Mesendoderm (in vitro differentiated cells): ENCODE measurements at regions not wholly inside any gene's neighbourhood (a gene's known extent, or its start where the extent isn't known, plus 50 kb on each side); places are given as distances from the start of the nearest gene placed in this dataset.

Experiments
- DNase-seq: peaks from one replicate; pipeline ENCODE4 v3.0.0; 2013
- H2AK5ac ChIP-seq: 2 replicates; pipeline ENCODE4 v1.6.1; 2013; ENCODE audit warnings: low read length, inconsistent platforms
- H2BK120ac ChIP-seq: 2 replicates; pipeline ENCODE4 v1.6.1; 2013; ENCODE audit warnings: low read depth, mild to moderate bottlenecking, low read length, moderate library complexity, mixed read lengths
- H2BK15ac ChIP-seq: replicated peaks from 2 replicates; pipeline ENCODE4 v1.6.1; 2013; ENCODE audit warnings: low read depth, mild to moderate bottlenecking, moderate library complexity
- H2BK5ac ChIP-seq: 2 replicates; pipeline ENCODE4 v1.6.1; 2013; ENCODE audit warnings: low read length, inconsistent platforms
- H3K18ac ChIP-seq: 2 replicates; pipeline ENCODE4 v1.6.1; 2013; ENCODE audit warnings: mild to moderate bottlenecking, low read length, mixed read lengths
- H3K23ac ChIP-seq: one replicate; pipeline ENCODE4 v1.6.1; 2013; ENCODE audit warnings: low read length
- H3K27ac ChIP-seq: 2 replicates; pipeline ENCODE4 v1.5.1; 2013; ENCODE audit warnings: low read depth, mild to moderate bottlenecking, inconsistent platforms, low read length, moderate library complexity
- H3K27me3 ChIP-seq: 2 replicates; pipeline ENCODE4 v1.6.1; 2013; ENCODE audit warnings: low read length, control low read depth, mild to moderate bottlenecking, inconsistent platforms; ENCODE audit not compliant: insufficient read depth, poor library complexity
- H3K36me3 ChIP-seq: 2 replicates; pipeline ENCODE4 v1.6.1; 2013; ENCODE audit warnings: low read length, inconsistent platforms; ENCODE audit not compliant: control insufficient read depth, insufficient read depth
- H3K4ac ChIP-seq: one replicate; pipeline ENCODE4 v1.6.1; 2013; ENCODE audit warnings: low read depth, mild to moderate bottlenecking, low read length, moderate library complexity
- H3K4me1 ChIP-seq: 2 replicates; pipeline ENCODE4 v1.6.1; 2013; ENCODE audit warnings: low read depth, low read length, inconsistent platforms; ENCODE audit not compliant: control insufficient read depth
- H3K4me2 ChIP-seq: 2 replicates; pipeline ENCODE4 v1.6.1; 2013; ENCODE audit warnings: low read length
- H3K4me3 ChIP-seq: 2 replicates; pipeline ENCODE4 v1.5.1; 2013; ENCODE audit warnings: mild to moderate bottlenecking, low read length
- H3K56ac ChIP-seq: one replicate; pipeline ENCODE4 v1.6.1; 2013; ENCODE audit warnings: low read length
- H3K79me1 ChIP-seq: 2 replicates; pipeline ENCODE4 v1.6.1; 2013; ENCODE audit warnings: low read length, inconsistent platforms
- H3K79me2 ChIP-seq: 2 replicates; pipeline ENCODE4 v1.6.1; 2013; ENCODE audit warnings: mild to moderate bottlenecking, low read length; ENCODE audit not compliant: control insufficient read depth, insufficient read depth
- H3K9ac ChIP-seq: 2 replicates; pipeline ENCODE4 v1.6.1; 2013; ENCODE audit warnings: low read length, inconsistent platforms
- H4K5ac ChIP-seq: one replicate; pipeline ENCODE4 v1.6.1; 2013; ENCODE audit warnings: low read length
- H4K8ac ChIP-seq: one replicate; pipeline ENCODE4 v1.6.1; 2013; ENCODE audit warnings: low read depth, mild to moderate bottlenecking, control low read depth, low read length, moderate library complexity
- WGBS: extraction: QIAGEN DNeasy Blood & Tissue Kit; methylation state at CpG from one replicate; pipeline ENCODE4 v1.1.7; 2013; ENCODE audit warnings: low lambda C conversion rate, missing lambda C conversion rate; ENCODE audit not compliant: insufficient coverage; ENCODE audit errors: extremely low coverage; 5-methylcytosine and 5-hydroxymethylcytosine counted together

GRCh38 chr14:71776471-71777360, 155.5 kb upstream of the RGS6 start:
- no peak overlapping the region for H3K9ac ChIP-seq
- H3K56ac ChIP-seq, result peak overlapping the region; percentile 2
- H2BK120ac ChIP-seq, result peak overlapping the region; percentile 69
- peak overlapping the region; percentile 22 for H3K18ac ChIP-seq
- H3K4me1 ChIP-seq, result peaks cover 7% of the 10 kb centered on the region
- no peak overlapping the region for H3K4me3 ChIP-seq
- no peaks in the 10 kb centered on the region for H3K79me2 ChIP-seq
- peak overlapping the region; percentile 21 for H2BK5ac ChIP-seq
- H4K8ac ChIP-seq, result no peak overlapping the region
- DNase-seq, result peak; percentile 80
- H3K4me2 ChIP-seq, result no peak overlapping the region
- WGBS, result no CpG with 5 or more reads among the region's 10 CpGs
- H3K27me3 ChIP-seq, result no peaks in the 10 kb centered on the region
- no peak overlapping the region for H2BK15ac ChIP-seq
- no peaks in the 10 kb centered on the region for H3K36me3 ChIP-seq
- H3K79me1 ChIP-seq, result no peaks in the 10 kb centered on the region
- no peak overlapping the region for H4K5ac ChIP-seq
- no peak overlapping the region for H2AK5ac ChIP-seq
- H3K23ac ChIP-seq, result no peak overlapping the region
- no peak overlapping the region for H3K4ac ChIP-seq
- H3K27ac ChIP-seq, result peak overlapping the region; percentile 90

GRCh38 chr14:71780075-71780474, 152.2 kb upstream of the RGS6 start:
- Histone ChIP-seq H3K4me2 (no peak overlapping the region), H3K4ac (no peak overlapping the region), H3K56ac (no peak overlapping the region), H3K79me1 (no peaks in the 10 kb centered on the region), H2BK15ac (no peak overlapping the region), H3K79me2 (no peaks in the 10 kb centered on the region), H2AK5ac (no peak overlapping the region), H3K4me1 (peaks cover 5% of the 10 kb centered on the region), H3K36me3 (no peaks in the 10 kb centered on the region), H2BK120ac (no peak overlapping the region), H3K4me3 (no peak overlapping the region), H4K5ac (no peak overlapping the region), H4K8ac (no peak overlapping the region), H3K18ac (no peak overlapping the region), H3K9ac (no peak overlapping the region), H3K27ac (no peak overlapping the region), H2BK5ac (no peak overlapping the region), H3K23ac (no peak overlapping the region), H3K27me3 (no peaks in the 10 kb centered on the region)
- no CpG with 5 or more reads among the region's 2 CpGs for WGBS
- no peak for DNase-seq

- Histone ChIP-seq H3K79me1 (no peaks in the 10 kb centered on the region), H4K8ac (no peak overlapping the region), H3K18ac (no peak overlapping the region), H3K27me3 (no peaks in the 10 kb centered on the region), H2BK5ac (no peak overlapping the region), H3K27ac (no peak overlapping the region), H3K23ac (no peak overlapping the region), H2BK15ac (no peak overlapping the region), H3K4ac (no peak overlapping the region), H3K4me2 (no peak overlapping the region), H3K4me1 (peaks cover 5% of the 10 kb centered on the region), H3K79me2 (no peaks in the 10 kb centered on the region), H2BK120ac (peak overlapping the region; percentile 23), H3K56ac (no peak overlapping the region), H2AK5ac (no peak overlapping the region), H3K36me3 (no peaks in the 10 kb centered on the region), H4K5ac (no peak overlapping the region), H3K9ac (no peak overlapping the region), H3K4me3 (no peak overlapping the region)
- WGBS, result no CpG with 5 or more reads among the region's 3 CpGs
- DNase-seq, result no peak
Measured at GRCh38 chr14:71780822-71781221, 151.4 kb upstream of the RGS6 start.

GRCh38 chr14:71783088-71783487, 149.1 kb upstream of the RGS6 start:
- Histone ChIP-seq H4K5ac (no peak overlapping the region), H2BK15ac (no peak overlapping the region), H3K4me2 (no peak overlapping the region), H2BK120ac (no peak overlapping the region), H3K27ac (no peak overlapping the region), H3K23ac (no peak overlapping the region), H3K79me1 (no peaks in the 10 kb centered on the region), H3K56ac (no peak overlapping the region), H3K27me3 (no peaks in the 10 kb centered on the region), H4K8ac (no peak overlapping the region), H3K79me2 (no peaks in the 10 kb centered on the region), H3K4me3 (no peak overlapping the region), H3K36me3 (no peaks in the 10 kb centered on the region), H3K18ac (no peak overlapping the region), H3K4me1 (no peaks in the 10 kb centered on the region), H2AK5ac (no peak overlapping the region), H3K9ac (no peak overlapping the region), H2BK5ac (no peak overlapping the region), H3K4ac (peak overlapping the region; percentile 10)
- no peak for DNase-seq
- no CpG with 5 or more reads among the region's 4 CpGs for WGBS

- no peak overlapping the region for H2BK5ac ChIP-seq
- no peak overlapping the region for H3K27ac ChIP-seq
- H3K4me2 ChIP-seq, result no peak overlapping the region
- no peak overlapping the region for H4K8ac ChIP-seq
- no CpG with 5 or more reads among the region's 4 CpGs for WGBS
- H3K56ac ChIP-seq, result no peak overlapping the region
- no peak overlapping the region for H2AK5ac ChIP-seq
- no peak overlapping the region for H3K4ac ChIP-seq
- H3K79me1 ChIP-seq, result no peaks in the 10 kb centered on the region
- no peak overlapping the region for H3K4me3 ChIP-seq
- H3K4me1 ChIP-seq, result no peaks in the 10 kb centered on the region
- H3K36me3 ChIP-seq, result no peaks in the 10 kb centered on the region
- H3K9ac ChIP-seq, result no peak overlapping the region
- H2BK120ac ChIP-seq, result no peak overlapping the region
- H3K27me3 ChIP-seq, result no peaks in the 10 kb centered on the region
- H3K18ac ChIP-seq, result no peak overlapping the region
- H3K23ac ChIP-seq, result no peak overlapping the region
- no peak overlapping the region for H4K5ac ChIP-seq
- H2BK15ac ChIP-seq, result no peak overlapping the region
- no peaks in the 10 kb centered on the region for H3K79me2 ChIP-seq
- DNase-seq, result no peak
Measured at GRCh38 chr14:71783786-71784185, 148.4 kb upstream of the RGS6 start.

- Histone ChIP-seq H2BK120ac (no peak overlapping the region), H2AK5ac (no peak overlapping the region), H2BK5ac (no peak overlapping the region), H3K27ac (no peak overlapping the region), H3K4me3 (no peak overlapping the region), H3K79me1 (no peaks in the 10 kb centered on the region), H3K36me3 (no peaks in the 10 kb centered on the region), H3K18ac (no peak overlapping the region), H3K4me1 (no peaks in the 10 kb centered on the region), H2BK15ac (no peak overlapping the region), H3K4me2 (no peak overlapping the region), H4K5ac (no peak overlapping the region), H3K27me3 (no peaks in the 10 kb centered on the region), H3K4ac (no peak overlapping the region), H4K8ac (no peak overlapping the region), H3K79me2 (no peaks in the 10 kb centered on the region), H3K56ac (no peak overlapping the region), H3K23ac (no peak overlapping the region), H3K9ac (no peak overlapping the region)
- DNase-seq, result no peak
- WGBS, result no CpG with 5 or more reads among the region's 1 CpG
Measured at GRCh38 chr14:71789005-71789404, 143.2 kb upstream of the RGS6 start.
